ENCODE measurements at regions not wholly inside any gene's neighbourhood (a gene's known extent, or its start where the extent isn't known, plus 50 kb on each side); places are given as distances from the start of the nearest gene placed in this dataset.

DNA sequence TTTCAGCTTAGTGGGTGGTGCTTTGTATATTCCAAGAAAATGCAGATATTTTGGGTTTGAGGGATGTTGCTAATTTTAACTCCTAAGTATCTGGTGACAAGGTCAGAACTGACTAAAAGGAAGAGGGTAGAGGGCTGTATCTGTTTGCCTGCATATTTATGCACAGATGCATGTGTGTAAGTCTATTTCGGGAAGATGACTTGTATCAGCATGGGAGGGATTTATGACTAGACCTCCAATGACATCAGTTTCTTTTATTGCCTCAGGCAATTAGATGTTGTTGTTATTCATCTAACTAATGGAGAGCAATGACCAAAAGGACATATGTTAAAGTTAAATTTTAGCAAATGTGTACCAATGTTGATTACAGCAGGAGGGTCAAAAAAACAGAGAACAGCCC, 734.3 kb downstream of the QKI start:
- TF ChIP-seq CTCF (IDR thresholded peaks at IDR 0.05), result no peak
- no peak for TF ChIP-seq POLR2A (IDR thresholded peaks at IDR 0.05)
- TF ChIP-seq POLR2AphosphoS5 (IDR thresholded peaks at IDR 0.05), result no peak
